HG02943 (cell line): ENCODE measurements at regions not wholly inside any gene's neighbourhood (a gene's known extent, or its start where the extent isn't known, plus 50 kb on each side); places are given as distances from the start of the nearest gene placed in this dataset.
"Not testable (repeated sequence)": the region's sequence is repeated elsewhere in the genome, so short reads cannot be mapped to it uniquely, and the experiment has no call there.

Source experiments
- ATAC-seq: cut with Tn5 transposase; IDR thresholded peaks from one replicate; pipeline ENCODE4 v1.9.1; 2021; ENCODE audit warnings: mild to moderate bottlenecking, low read depth, moderate library complexity; ENCODE audit not compliant: unreplicated experiment

DNA sequence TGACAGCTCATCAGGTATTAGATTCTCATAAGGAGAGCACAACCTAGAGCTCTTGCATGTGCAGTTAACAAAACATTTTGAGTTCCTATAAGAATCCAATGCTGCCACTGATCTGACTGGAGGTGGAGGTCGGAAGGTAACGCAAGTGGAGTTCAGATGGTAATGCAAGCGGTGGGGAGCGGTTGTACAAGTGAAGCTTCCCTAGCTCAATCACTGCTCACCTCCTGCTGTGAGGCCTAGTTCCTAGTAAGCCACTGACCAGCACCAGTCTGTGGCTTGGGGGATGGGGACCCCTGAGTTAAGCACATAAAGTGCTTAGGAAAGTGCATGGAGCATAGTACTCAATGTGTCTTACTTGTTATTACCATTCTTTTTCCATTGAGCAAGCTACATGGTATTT is 983.2 kb upstream of the IGFBP7 start:
- no peak for ATAC-seq

DNA sequence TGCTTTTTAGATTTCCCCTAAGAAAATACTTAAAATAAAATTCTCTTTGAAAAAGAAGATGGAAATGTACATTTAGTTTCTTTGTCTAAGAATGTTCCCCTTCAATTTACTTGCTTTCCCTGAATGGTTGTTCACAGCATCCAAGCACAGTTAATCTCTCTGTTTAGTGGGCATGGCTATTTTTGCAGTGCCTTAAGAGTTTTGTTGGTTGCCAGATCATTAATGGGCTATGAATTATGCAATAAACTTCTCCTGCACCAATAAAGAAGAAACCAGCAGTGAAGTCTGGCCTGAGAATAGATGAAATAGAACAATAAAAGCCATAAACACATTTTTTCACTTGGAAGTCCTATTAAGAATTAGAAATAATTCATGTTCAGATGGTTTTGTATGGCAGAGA is 980.4 kb upstream of the IGFBP7 start:
- no peak for ATAC-seq

DNA sequence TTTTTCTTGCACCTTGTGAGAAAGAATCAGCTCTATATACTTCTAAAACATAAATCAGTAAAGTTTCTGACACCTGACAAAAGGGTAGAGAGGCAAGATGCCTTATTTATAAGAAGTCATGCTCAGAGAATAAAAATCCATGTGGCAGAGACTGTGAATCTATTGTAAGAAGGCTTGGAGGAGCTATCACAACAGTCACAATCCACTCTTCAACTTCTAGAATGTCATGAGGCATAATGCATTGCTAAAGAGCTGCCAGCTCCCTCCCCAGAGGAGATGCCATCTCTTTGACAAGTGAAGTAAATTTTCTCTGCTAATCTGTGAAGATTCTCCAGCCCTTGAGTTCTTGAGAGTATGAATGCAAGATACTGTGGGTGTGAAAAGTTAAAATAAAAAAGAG is 971.2 kb upstream of the IGFBP7 start:
- ATAC-seq = no peak

DNA sequence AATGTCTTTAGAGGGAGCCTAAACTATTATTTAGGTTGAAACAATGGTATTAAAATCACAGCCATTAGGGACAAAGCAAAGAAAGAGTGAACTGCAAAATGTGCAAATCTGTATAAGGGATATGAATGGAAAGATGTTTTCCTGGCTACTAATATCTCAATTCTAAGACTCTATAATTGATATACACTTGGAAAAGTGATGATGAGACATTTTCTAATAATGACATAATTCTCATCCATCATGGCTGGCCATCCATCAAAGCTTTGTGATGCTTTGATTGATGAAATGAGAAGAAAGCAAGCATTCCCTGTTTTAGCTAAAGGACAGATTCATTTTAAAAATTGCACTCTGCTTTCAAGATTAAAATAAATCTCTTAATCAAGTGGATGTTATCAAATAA is 965.5 kb upstream of the IGFBP7 start:
- ATAC-seq = no peak

DNA sequence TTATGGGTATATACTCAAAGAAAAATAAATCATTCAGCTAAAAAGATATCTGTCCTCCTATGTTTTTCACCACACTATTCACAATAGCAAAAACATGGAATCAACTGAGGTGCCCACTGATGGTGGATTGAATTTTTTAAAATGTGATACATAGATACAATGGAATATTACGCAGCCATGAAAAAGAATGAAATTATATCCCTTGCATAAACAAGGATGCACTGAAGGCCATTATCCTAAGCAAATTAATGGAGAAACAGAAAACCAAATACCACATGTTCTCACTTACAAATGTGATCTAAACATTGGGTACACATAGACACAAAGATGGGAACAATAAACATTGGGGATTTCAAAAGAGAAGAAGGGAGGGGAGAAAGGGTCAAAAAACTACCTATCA is 964.2 kb upstream of the IGFBP7 start:
- no peak for ATAC-seq

DNA sequence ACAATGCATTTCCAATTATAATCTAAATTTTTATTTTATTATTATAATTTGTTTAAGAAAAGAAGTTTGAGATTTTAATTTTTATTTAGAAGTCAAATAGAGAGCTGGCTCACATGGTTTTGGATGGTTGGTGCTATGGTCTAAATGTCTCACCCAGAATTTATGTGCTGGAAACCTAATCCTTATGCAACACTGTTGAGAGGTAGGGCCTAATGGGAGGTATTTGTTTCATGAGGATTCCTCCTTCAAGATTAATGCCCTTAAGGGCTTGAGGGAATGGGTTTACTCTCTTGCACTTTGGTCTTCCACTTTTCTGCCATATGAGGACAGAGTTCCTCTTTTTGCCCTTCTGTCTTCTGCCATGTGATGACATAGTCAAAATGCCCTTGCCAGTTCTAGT is 960.5 kb upstream of the IGFBP7 start:
- no peak for ATAC-seq

DNA sequence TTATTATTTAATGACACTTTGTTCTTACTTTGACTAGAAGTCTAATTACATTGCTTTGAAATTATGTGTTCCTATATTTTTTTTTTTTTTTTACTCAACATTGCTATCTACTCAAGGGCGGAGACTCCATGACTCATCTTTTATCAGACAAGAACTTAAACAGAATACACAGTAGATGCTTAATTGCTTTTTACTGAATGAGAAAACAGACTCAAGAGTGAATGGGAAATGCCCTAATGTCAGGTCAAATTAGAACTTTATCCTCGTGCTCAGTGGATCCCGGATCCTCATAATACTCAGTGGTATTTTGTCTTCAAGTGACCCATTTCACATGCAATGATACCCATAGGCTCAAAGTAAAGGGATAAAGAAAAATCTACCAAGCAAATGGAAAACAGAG is 954.5 kb upstream of the IGFBP7 start:
- no peak for ATAC-seq

DNA sequence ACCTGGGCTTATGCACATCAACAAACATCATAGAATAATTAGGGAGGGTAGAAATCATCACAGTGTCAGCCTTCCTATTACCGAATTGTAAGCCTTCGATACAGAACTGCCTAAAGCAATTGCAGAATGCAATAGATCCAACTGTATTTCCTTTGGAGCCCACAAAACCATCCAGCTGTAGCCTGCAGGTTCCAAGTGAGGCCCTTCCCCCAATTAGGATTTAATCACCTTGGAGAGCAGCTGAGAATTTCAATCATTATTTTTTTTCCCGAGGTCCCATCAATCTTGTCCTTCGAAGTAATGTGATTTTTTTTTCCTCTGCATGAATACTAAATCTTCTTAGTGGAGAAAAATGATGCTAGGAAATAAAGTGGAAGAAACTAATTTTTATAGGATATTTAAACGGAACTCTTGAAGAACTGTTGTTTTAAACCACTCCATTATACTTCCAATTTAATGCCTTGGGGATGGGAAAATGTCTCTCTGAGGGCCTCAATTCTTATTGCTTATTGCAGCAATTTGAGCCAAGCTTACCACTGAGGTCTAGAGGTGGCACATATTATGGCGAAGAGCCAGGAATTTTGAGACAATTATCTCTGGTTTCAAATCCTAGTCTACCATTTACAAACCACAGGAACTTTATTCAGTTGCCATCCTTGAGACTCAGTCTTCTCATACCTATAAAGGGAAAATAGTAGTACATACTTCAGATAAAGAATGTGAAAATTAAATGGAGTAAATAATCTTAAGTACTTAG is 953.4 kb upstream of the IGFBP7 start:
- ATAC-seq = no peak

DNA sequence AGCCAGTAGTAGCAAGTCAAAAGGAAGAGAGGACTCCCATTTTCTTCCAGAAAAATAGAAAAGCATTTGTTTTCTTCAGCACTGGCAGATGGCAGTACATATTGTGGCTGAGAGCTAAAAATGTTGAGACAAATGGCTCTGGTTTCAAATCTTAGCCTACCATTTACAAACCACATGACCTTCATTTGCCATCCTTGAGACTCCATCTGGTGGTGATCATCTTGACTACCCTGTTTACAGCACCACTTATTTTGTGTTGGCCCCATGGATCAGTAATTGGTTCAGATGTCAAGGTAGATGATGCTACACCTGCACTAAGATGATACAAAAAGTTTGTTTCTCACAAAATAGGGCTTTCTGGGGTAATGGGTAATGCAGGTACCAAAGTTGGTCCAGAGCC is 951.8 kb upstream of the IGFBP7 start:
- no peak for ATAC-seq

DNA sequence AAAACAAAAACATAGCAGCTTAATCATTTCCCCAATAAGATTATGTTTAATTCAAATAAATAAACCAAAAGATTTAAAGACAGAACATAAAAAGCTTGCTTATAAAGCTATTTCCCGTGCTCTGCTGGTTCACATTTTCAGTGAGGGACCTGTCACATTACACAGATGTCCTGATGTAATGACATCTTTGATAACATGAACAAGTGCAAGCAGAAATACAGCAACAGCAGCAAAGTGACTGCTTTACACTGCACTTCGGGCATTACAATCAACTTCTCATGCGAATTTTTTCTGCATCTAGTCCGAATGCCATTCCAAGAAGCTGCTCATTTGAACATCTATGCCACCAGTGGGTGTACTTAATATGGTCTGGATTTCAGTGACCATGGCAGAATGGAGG is 940.3 kb upstream of the IGFBP7 start:
- no peak for ATAC-seq

DNA sequence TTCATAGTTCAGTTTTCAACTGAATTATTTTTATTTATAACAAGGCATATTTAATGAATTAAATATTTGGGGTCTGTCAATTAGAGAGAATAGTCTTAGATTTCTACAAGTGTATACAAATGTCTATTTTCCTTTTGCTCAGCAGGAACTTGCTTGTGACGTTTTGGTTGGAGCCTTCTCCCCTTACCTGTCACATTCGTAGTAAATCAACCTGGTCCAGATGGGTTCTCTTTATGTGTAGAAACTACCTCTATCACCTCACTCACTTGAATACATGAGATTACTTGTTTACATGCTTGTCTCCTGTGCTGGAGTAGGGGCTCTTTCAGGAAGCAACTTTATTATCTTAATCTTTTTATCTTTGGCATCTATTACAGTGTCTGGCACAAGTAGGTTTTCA is 938.3 kb upstream of the IGFBP7 start:
- no peak for ATAC-seq

DNA sequence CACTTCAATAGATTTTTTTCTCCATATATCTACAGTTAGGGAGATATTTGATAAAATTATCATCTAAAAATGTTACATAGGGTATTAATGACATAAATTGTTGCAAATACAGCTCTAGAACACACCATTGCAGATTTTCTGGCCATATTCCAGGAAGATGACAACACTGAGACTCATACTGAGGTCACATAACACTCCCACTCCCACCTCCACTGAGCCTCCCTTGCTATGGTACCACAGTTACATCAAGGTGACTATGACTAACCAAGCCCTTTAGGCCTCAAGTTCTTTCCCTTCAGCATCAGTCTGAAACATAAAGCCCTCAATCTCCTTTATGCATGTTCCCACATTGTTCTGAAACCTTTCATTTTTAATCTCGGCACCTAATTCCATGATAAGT is 932.0 kb upstream of the IGFBP7 start:
- no peak for ATAC-seq

DNA sequence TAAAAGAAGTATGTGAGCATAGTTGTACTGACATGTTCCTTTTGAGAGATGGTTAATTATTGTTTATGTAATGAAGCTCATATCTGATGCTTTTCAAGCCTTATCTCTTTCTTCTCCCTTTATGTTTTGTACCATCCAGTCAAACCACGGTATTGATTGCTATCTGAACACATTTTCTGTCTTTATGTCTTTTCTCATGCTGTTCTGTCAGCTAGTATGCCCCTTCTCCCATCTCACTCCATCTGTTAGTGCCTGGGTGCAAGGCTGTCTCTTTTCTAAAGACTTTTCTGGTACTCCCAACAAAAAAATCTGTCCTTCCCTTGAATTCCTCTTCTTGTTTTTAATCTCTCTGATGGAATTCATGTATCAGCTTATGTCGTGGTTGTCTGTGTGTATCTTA is 883.8 kb upstream of the IGFBP7 start:
- no peak for ATAC-seq

DNA sequence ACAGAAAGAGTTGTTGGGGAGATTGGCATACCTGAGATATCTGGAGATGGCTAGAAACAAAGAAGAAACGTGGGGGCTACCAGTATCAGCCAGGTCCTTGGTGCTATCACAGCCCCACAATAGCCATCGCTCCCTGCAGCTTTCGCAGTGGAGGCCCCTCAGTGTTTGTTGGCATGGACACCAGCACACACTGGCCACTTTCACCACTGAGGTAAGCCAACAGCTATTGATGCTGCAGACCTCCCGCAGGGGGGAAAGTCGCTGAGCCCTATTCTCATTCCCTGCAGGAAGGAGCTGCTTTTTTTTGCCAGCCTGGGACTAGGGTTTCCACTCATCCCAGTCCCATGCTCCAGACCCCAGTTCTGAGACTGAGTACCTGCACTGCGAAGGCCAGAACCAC is 879.2 kb upstream of the IGFBP7 start:
- no peak for ATAC-seq

DNA sequence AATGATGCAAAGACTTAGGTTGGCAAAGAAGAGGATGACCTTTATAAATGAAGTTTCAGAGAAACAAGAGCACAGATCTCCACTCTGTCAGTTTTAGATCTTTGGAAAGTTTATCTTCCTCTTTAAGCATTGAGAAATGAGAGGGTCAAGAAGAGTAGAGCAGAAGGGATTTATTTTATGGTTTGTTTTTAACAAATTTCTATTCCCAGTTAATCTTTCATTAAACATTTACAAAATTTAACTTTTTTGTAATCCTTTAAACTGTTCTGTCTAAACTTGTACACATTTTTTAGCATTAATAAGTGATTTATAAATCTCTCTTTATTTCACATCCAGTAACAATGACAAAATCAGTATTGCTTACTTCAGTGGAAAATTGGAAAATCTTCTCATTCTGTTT is 875.0 kb upstream of the IGFBP7 start:
- no peak for ATAC-seq

DNA sequence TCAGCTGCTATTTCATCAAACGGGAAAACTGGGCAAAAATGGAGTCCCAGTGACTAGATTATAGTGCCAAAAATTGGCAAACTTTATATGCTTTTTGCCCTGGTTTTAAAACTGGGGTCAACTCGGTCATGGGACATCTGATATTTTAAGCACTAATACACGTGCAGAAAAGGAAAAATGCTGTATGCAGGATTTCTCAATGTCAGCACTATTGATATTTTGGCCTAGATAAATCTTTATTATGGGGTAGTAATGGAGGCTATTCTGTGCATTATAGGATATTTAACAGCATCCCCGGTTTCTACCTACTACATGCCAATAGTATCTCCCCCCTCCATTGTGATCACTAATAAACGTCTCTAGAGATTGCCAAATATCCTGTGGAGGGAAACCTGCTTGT is 870.9 kb upstream of the IGFBP7 start:
- no peak for ATAC-seq

DNA sequence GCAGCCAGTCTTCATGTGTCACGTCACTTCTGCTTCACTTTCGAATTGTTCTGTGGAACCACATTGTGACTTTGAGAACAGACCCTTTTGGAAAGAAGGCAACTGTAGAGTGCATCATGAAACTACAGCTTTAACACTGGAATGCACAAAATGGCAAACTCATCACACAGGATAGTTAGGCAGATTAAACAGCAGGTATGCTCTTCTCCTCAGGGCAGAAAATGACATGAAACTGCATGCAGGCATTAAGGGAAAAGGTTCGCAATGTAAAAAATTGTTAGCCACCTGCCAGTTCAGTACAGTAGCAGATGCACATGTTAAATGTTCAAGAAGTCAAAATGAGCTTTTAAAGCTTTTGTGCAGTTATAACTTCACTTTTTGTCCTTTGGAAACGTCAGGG is 864.6 kb upstream of the IGFBP7 start:
- ATAC-seq = no peak

DNA sequence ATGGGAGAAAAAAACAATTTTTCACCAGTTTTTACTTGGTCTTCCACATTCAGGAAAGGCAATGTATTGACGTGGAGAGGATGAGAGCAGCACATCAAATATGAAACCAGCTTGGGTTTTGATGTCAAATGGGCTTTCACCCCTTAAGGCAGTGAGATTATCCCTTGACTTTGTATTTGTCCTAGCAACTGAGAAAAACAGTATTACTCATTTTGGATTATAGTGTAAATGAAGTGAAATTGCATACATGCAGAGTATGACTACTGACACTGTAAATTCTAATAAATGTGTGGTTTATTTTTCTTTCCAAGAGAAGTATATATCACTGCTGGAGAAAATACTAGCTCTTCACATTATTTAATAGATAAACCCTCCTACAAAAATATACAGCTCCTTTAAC is 863.6 kb upstream of the IGFBP7 start:
- ATAC-seq = no peak

DNA sequence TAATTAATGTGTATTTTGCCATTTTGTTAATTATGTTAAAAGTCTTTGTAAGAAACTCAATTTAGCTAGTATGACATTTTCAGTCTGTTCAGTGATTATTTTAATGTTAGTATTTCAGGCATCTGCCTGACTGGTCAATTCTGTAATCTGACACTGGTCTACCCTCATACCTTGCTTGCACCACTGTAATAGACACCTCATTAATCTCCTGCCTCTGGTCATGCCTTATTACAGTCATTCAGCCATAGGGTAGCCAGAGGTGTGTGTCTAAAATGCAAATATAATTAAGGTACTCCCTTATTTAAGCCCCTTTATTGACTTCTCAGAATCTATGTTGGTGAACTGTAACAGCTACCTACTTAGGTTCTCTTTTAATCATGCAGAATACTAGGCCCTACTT is 861.1 kb upstream of the IGFBP7 start:
- no peak for ATAC-seq

DNA sequence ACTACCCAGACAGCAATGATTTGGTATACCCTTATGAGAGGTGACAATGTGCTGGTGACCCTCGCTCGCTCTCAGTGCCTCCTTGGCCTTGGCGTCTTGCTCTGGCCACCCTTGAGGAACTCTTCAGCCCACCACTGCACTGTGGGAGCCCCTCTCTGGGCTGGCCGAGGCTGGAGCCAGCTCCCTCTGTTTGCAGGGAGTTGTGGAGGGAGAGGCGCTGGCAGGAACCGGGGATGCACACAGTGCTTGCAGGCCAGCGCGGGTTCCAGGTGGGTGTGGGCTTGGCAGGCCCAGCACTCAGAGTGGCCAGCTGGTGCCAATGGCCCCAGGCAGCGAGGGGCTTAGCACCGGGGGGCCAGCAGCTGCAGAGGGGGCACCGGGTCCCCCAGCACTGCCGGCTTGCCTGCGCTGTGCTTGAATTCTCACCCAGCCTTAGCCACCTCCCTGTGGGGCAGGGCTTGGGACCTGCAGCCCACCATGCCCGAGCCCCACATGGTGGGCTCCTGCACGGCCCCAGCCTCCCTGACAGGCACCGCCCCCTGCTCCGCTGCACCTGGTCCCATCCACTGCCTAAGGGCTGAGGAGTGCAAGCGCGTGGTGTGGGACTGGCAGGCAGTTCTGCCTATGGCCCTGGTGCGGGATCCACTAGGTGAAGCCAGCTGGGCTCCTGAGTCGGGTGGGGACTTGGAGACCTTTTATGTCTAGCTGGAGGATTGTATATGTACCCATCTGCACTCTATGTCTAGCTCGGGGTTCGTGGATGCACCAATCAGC is 857.0 kb upstream of the IGFBP7 start:
- ATAC-seq = no peak

DNA sequence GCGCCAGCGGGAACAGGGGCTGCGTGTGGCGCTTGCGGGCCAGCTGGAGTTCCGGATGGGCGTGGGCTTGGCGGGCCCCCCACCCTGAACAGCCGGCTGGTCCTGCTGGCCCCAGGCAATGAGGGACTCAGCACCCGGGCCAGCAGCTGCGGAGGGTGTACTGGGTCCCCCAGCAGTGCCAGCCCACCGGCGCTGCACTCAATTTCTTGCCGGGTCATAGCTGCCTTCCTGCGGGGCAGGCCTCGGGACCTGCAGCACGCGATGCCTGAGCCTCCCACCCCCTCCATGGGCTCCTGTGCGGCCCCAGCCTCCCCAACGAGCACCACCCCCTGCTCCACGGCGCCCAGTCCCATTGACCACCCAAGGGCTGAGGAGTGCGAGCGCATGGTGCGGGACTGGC is 855.2 kb upstream of the IGFBP7 start:
- not testable (repeated sequence) for ATAC-seq

DNA sequence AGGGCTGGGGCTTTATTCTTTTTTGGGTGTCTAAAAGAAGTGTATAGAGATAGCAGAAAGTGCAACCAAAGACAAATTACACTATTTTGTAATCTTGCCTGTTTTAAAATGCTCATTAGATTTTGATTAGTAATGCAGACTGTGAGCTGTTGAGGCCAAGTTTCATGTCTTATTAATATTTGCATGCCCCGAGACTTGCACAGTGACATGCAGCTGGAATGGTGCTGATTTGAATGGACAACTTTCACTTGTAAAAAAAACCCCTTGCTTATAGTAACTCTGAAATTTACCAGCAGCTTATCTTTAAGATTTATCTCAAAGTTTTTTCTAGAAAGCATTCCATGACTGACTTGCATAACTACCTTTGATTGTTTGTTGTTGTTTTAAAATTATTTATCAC is 835.1 kb upstream of the IGFBP7 start:
- ATAC-seq = no peak
